ENCODE measurements at regions not wholly inside any gene's neighbourhood (a gene's known extent, or its start where the extent isn't known, plus 50 kb on each side); places are given as distances from the start of the nearest gene placed in this dataset.

DNA sequence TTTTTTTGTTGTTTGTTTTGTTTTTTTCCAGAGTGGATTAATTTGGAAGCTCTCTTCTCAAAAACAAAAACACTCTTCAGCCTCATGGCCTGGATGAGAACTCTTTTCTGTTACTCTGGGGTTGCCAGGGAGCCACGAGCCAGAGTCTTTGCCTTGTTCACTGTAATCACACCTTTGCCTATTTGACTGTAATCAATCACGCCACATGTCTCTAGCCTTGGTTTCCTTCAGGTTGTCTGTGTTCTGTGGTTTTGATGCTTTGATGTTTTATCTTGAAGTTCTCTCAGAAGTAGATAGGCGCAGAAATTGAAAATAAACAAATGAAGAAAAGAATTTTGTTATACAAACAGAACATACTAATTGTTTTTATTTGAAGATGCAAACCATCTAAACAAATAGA is 62.3 kb upstream of the IGF1R start:
- TF ChIP-seq, protein P1, sequence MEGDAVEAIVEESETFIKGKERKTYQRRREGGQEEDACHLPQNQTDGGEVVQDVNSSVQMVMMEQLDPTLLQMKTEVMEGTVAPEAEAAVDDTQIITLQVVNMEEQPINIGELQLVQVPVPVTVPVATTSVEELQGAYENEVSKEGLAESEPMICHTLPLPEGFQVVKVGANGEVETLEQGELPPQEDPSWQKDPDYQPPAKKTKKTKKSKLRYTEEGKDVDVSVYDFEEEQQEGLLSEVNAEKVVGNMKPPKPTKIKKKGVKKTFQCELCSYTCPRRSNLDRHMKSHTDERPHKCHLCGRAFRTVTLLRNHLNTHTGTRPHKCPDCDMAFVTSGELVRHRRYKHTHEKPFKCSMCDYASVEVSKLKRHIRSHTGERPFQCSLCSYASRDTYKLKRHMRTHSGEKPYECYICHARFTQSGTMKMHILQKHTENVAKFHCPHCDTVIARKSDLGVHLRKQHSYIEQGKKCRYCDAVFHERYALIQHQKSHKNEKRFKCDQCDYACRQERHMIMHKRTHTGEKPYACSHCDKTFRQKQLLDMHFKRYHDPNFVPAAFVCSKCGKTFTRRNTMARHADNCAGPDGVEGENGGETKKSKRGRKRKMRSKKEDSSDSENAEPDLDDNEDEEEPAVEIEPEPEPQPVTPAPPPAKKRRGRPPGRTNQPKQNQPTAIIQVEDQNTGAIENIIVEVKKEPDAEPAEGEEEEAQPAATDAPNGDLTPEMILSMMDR (conservative IDR thresholded peaks at IDR 0.05 in 1 of 2, IDR thresholded peaks at IDR 0.05 in 1 of 2; ENCODE audit: low read depth in 1 of 2, low read length in 2 of 2), result no peak
- no peak for TF ChIP-seq EZH2 (IDR thresholded peaks at IDR 0.05; ENCODE audit: low read length, missing control alignments)
